K562 (cell line): ENCODE measurements at regions not wholly inside any gene's neighbourhood (a gene's known extent, or its start where the extent isn't known, plus 50 kb on each side); places are given as distances from the start of the nearest gene placed in this dataset.

Experiments used
- ATAC-seq: fragments of 200-7000 bp; cut with Tn5 transposase; 3 replicates; pipeline ENCODE4 v1.9.1; 2020; ENCODE audit warnings: moderate library complexity
- BruUV-seq: library from RNA; stranded (reverse); fragments of 400-500 nt; replicated peaks from 2 replicates; lab custom pipeline; 2021; lab: Mats Ljungman, UMichigan
- CTCF ChIA-PET: fragments of 300-600 bp; formaldehyde crosslinking; extraction: SDS; loops from one replicate; lab custom pipeline; 2021; ENCODE audit warnings: low intra/inter-chr PET ratio; lab: Yijun Ruan, JAX
- POLR2A ChIA-PET: fragments of 300-600, 350-650 bp; sonication (Branson Sonifier 250); formaldehyde crosslinking; extraction: SDS; loops from one replicate; lab custom pipeline; 2021; ENCODE audit warnings: antibody characterized with exemption, inconsistent platforms; lab: Yijun Ruan, JAX
- DNase-seq, 4 experiments: peaks; one replicate each; pipeline versions ENCODE4 v3.0.0 to v3.0.0-alpha.2; 2011 to 2018; ENCODE audit warnings: low spot score in 3 of 4, mixed read lengths in 3 of 4; ENCODE audit errors: extremely low read depth in 1 of 4
- FAIRE-seq: peaks from 2 replicates; lab custom pipeline; 2011; peaks lifted over from hg19 to GRCh38; lab: Jason Lieb, UNC
- H2AFZ ChIP-seq: 2 replicates; pipeline ENCODE4 v1.6.0; 2011; ENCODE audit warnings: low read depth, low read length, control low read depth, inconsistent platforms
- H3K27ac ChIP-seq: fragments of 200-600 bp; 3 replicates; pipeline ENCODE4 v1.8.0; 2011; ENCODE audit warnings: low read depth, mild to moderate bottlenecking, control low read depth, inconsistent platforms, low read length, moderate library complexity, mixed read lengths; ENCODE audit errors: extremely low read depth
- H3K27me3 ChIP-seq, 2 experiments: fragments of 300-600 bp in 1 of 2; 2 replicates in 1 of 2; 3 replicates in 1 of 2; pipeline versions ENCODE4 v1.6.0 to v1.8.0; 2011; ENCODE audit warnings: inconsistent platforms in 2 of 2, low read length in 2 of 2, mild to moderate bottlenecking in 1 of 2, mixed read lengths in 1 of 2, moderate library complexity in 1 of 2; ENCODE audit not compliant: control insufficient read depth in 2 of 2, insufficient read depth in 2 of 2
- H3K36me3 ChIP-seq: fragments of 300-600 bp; 3 replicates; pipeline ENCODE4 v1.8.0; 2011; ENCODE audit warnings: mild to moderate bottlenecking, low read length, inconsistent platforms; ENCODE audit not compliant: control insufficient read depth, insufficient read depth
- H3K4me1 ChIP-seq, 2 experiments: fragments of 200-600 bp in 1 of 2; replicated peaks in 1 of 2; 2 replicates in 1 of 2; 3 replicates in 1 of 2; pipeline versions ENCODE4 v1.5.1 to v1.8.0; 2011; ENCODE audit warnings: inconsistent platforms in 2 of 2, low read length in 2 of 2, mild to moderate bottlenecking in 1 of 2, mixed read lengths in 1 of 2, moderate library complexity in 1 of 2; ENCODE audit not compliant: control insufficient read depth in 2 of 2, insufficient read depth in 2 of 2
- H3K4me2 ChIP-seq: 2 replicates; pipeline ENCODE4 v1.6.1; 2011; ENCODE audit warnings: low read length, control low read depth, inconsistent platforms, mixed read lengths; ENCODE audit not compliant: insufficient read depth
- H3K4me3 ChIP-seq: fragments of 200-600 bp; sonication (generic), shearing (Covaris generic); 2 replicates; pipeline ENCODE4 v1.5.1; 2016; ENCODE audit warnings: control low read depth, inconsistent platforms
- H3K79me2 ChIP-seq: fragments of 200-600 bp; 3 replicates; pipeline ENCODE4 v1.8.0; 2011; ENCODE audit warnings: low read length, inconsistent platforms; ENCODE audit not compliant: control insufficient read depth, insufficient read depth
- H3K9ac ChIP-seq, 2 experiments: 2 replicates each; pipeline versions ENCODE4 v1.6.0 to v1.6.1; 2011; ENCODE audit warnings: low read depth in 2 of 2, low read length in 2 of 2, control low read depth in 1 of 2, inconsistent platforms in 1 of 2, mild to moderate bottlenecking in 1 of 2, mixed read lengths in 1 of 2; ENCODE audit not compliant: insufficient read depth in 1 of 2
- H3K9me1 ChIP-seq: one replicate; pipeline ENCODE4 v1.6.0; 2011; ENCODE audit warnings: inconsistent platforms, mild to moderate bottlenecking, low read length, moderate library complexity; ENCODE audit not compliant: control insufficient read depth, insufficient read depth
- H3K9me3 ChIP-seq: replicated peaks from 2 replicates; pipeline ENCODE4 v1.5.1; 2011; ENCODE audit warnings: low read depth, low read length, inconsistent platforms; ENCODE audit not compliant: control insufficient read depth, insufficient read depth
- H4K20me1 ChIP-seq: replicated peaks from 2 replicates; pipeline ENCODE4 v1.6.1; 2011; ENCODE audit warnings: low read length, inconsistent platforms, mixed read lengths; ENCODE audit not compliant: control insufficient read depth, insufficient read depth
- ARNT ChIP-seq, 2 experiments: fragments of 450-650 bp; IDR thresholded peaks; 2 replicates each; pipeline ENCODE4 v1.6.1; 2016; ENCODE audit warnings: mild to moderate bottlenecking in 1 of 2
- CCNT2 ChIP-seq: IDR thresholded peaks from 2 replicates; pipeline ENCODE4 v1.6.1; 2011; ENCODE audit warnings: borderline replicate concordance, low read depth, mild to moderate bottlenecking, moderate library complexity, mixed read lengths, low read length; ENCODE audit not compliant: insufficient read length; ENCODE audit errors: extremely low read depth
- CHAMP1 ChIP-seq: fragments of 450-650 bp; IDR thresholded peaks from 2 replicates; pipeline ENCODE4 v1.6.1; 2016; ENCODE audit warnings: mild to moderate bottlenecking
- CREM ChIP-seq: IDR thresholded peaks from 2 replicates; pipeline ENCODE4 v1.6.1; 2014; ENCODE audit warnings: antibody characterized with exemption, low read depth
- CSDE1 ChIP-seq, 2 experiments: fragments of 450-650 bp; IDR thresholded peaks; 2 replicates each; pipeline ENCODE4 v1.6.1; 2016; ENCODE audit warnings: mild to moderate bottlenecking in 1 of 2
- E2F4 ChIP-seq: sonication (generic); formaldehyde crosslinking; IDR thresholded peaks from 2 replicates; pipeline ENCODE4 v1.8.0; 2022; ENCODE audit warnings: mild to moderate bottlenecking, low read depth, missing genetic modification reagents
- ELK3 ChIP-seq: fragments of 450-650 bp; formaldehyde crosslinking; IDR thresholded peaks from 2 replicates; pipeline ENCODE4 v1.4.0; 2020; ENCODE audit warnings: mild to moderate bottlenecking
- FOXK1 ChIP-seq: sonication (generic); formaldehyde crosslinking; IDR thresholded peaks from 2 replicates; pipeline ENCODE4 v1.8.0; 2022; ENCODE audit warnings: missing genetic modification reagents, mild to moderate bottlenecking, borderline replicate concordance
- FOXP1 ChIP-seq: sonication (generic); formaldehyde crosslinking; IDR thresholded peaks from 2 replicates; pipeline ENCODE4 v1.8.0; 2022; ENCODE audit warnings: mild to moderate bottlenecking, missing genetic modification reagents
- NFXL1 ChIP-seq: fragments of 450-650 bp; formaldehyde crosslinking; IDR thresholded peaks from 2 replicates; pipeline ENCODE4 v1.4.0; 2021; ENCODE audit warnings: mild to moderate bottlenecking
- NR4A1 ChIP-seq, 2 experiments: fragments of 250-450 bp in 1 of 2; fragments of 450-650 bp in 1 of 2; sonication (Bioruptor Pico) in 1 of 2; IDR thresholded peaks; 2 replicates each; pipeline versions ENCODE4 v1.4.0 to v1.6.1; 2016 to 2020; ENCODE audit warnings: mild to moderate bottlenecking in 2 of 2, missing compliant biosample characterization in 1 of 2, missing genetic modification characterization in 1 of 2, moderate library complexity in 1 of 2
- RHOXF2B ChIP-seq: fragments of 250-450 bp; sonication (Bioruptor Pico); conservative IDR thresholded peaks from 2 replicates; pipeline ENCODE4 v1.5.1; 2021
- SNIP1 ChIP-seq: fragments of 450-650 bp; IDR thresholded peaks from 2 replicates; pipeline ENCODE4 v1.7.1; 2017; ENCODE audit warnings: low read depth, mild to moderate bottlenecking
- SRSF9 ChIP-seq: fragments of 200-400 bp; formaldehyde crosslinking; IDR thresholded peaks from 2 replicates; pipeline ENCODE4 v1.6.1; 2017; ENCODE audit warnings: low read depth, low read length, borderline replicate concordance
- ZNF197 ChIP-seq: fragments of 200-800 bp; sonication (Bioruptor generic); IDR thresholded peaks from 2 replicates; pipeline ENCODE4 v1.6.1; 2016; ENCODE audit warnings: low read depth, missing genetic modification characterization, missing compliant biosample characterization
- ZNF639 ChIP-seq, 2 experiments: fragments of 200-800 bp in 1 of 2; sonication (Bioruptor generic) in 1 of 2; sonication (generic) in 1 of 2; formaldehyde crosslinking in 1 of 2; IDR thresholded peaks in 1 of 2; conservative IDR thresholded peaks in 1 of 2; 2 replicates each; pipeline versions ENCODE4 v1.5.0 to v1.6.1; 2016 to 2020; ENCODE audit warnings: missing compliant biosample characterization in 1 of 2, missing genetic modification characterization in 1 of 2, missing genetic modification reagents in 1 of 2
- WGBS: fragments of 100-300 bp; shearing (Covaris generic); methylation state at CpG from one replicate; pipeline ENCODE4 v1.1.6; 2016; ENCODE audit warnings: low coverage, mixed read lengths; ENCODE audit not compliant: insufficient coverage; ENCODE audit errors: missing lambda C conversion rate; 5-methylcytosine and 5-hydroxymethylcytosine counted together
- in situ Hi-C: fragments of 300-500 bp; cut with MboI; formaldehyde crosslinking; loops from 4 replicates; pipeline ENCODE4 v1.15.0; 2018; ENCODE audit warnings: inconsistent platforms, mixed read lengths
- intact Hi-C: fragments of 100-400 bp; cut with micrococcal nuclease; formaldehyde crosslinking; loops from 2 replicates; pipeline ENCODE4 v1.14.2; 2022

- no peak for DNase-seq
- Histone ChIP-seq H4K20me1 (no peaks in the 10 kb centered on the region; the same call in 1 of the 2 replicates), H3K9me1 (no peaks in the 10 kb centered on the region), H3K36me3 (no peaks in the 10 kb centered on the region), H3K27ac (no peak overlapping the region), H3K9ac (no peak overlapping the region), H3K27me3 (peaks cover 11 to 72% of the 10 kb centered on the region in 2 experiments; a peak in 3 of 5 replicates), H3K9me3 (no peaks in the 10 kb centered on the region), H3K79me2 (no peaks in the 10 kb centered on the region), H3K4me3 (no peak overlapping the region), H3K4me1 (peaks cover 0 to 23% of the 10 kb centered on the region in 2 experiments; a peak in 2 of 5 replicates), H2AFZ (no peak overlapping the region), H3K4me2 (no peak overlapping the region)
- POLR2A ChIA-PET, result no interaction called here
- in situ Hi-C loops (no loop called here), intact Hi-C loops (loop anchor here (5.0 kb wide), 1 partner anchor 1122 kb away; no protein-coding TSS in a partner anchor)
- no peak for ATAC-seq
- 0% methylated on average over 6 of the region's 16 CpGs for WGBS
- BruUV-seq, result no TSS peak
- CTCF ChIA-PET, result no interaction called here
- TF ChIP-seq ELK3 (CRISPR knock-in tag), result no peak
- TF ChIP-seq CHAMP1, result no peak
- no peak for TF ChIP-seq ZNF197 (CRISPR knock-in tag)
- TF ChIP-seq SRSF9, result no peak
- TF ChIP-seq ZNF639 (CRISPR knock-in tag; conservative IDR thresholded peaks at IDR 0.05 in 1 of 2, IDR thresholded peaks at IDR 0.05 in 1 of 2), result no peak
- no peak for TF ChIP-seq ARNT (IDR thresholded peaks at IDR 0.05)
- TF ChIP-seq SNIP1, result no peak
- TF ChIP-seq CCNT2, result no peak
- no peak for TF ChIP-seq CSDE1 (IDR thresholded peaks at IDR 0.05)
- no peak for TF ChIP-seq FOXP1 (CRISPR knock-in tag)
- no peak for TF ChIP-seq RHOXF2B (CRISPR knock-in tag)
- TF ChIP-seq CREM, result no peak
- no peak for TF ChIP-seq NFXL1 (CRISPR knock-in tag)
- no peak for TF ChIP-seq E2F4
- no peak for TF ChIP-seq NR4A1 (CRISPR knock-in tag; IDR thresholded peaks at IDR 0.05)
- no peak for TF ChIP-seq NR4A1 (tag; IDR thresholded peaks at IDR 0.05)
- no peak for TF ChIP-seq FOXK1
- no peak for FAIRE-seq
Observed at GRCh38 chr12:38155020-38155395, 161.6 kb upstream of the ALG10B start.
